ENCODE measurements at regions not wholly inside any gene's neighbourhood (a gene's known extent, or its start where the extent isn't known, plus 50 kb on each side); places are given as distances from the start of the nearest gene placed in this dataset.

DNA sequence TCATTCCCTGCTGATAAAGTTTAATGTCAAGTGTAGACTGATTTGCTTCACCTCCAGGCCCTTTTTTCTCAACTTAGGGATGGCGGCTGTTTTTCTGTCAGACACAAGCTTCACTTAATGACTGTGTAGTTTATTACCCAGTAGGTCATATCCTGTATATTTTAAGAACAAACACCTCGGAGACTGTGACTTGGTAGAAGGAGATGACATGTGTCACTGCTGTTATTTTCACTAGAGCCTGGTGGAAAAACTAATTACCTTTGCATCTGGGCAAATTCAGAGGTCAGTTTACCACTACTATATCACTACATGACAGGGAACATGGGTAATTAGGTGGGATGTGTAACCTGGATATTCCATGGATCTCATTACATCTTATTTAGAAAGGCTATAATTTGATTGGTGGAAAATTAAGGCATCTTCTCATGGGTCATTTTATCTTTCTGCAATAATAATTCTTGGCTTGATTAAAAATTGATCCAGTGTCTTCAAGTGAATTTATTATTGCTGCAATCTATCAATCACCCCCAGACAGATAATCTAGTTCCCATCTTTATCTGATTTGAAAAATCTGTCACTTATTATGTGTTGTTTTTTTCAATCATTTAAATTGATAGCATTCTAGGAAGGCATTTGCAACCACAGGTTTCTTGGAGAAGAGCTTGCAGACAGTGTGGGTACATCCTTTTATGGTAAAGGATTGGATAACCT is 353.8 kb upstream of the SPRED2 start:
- Histone ChIP-seq H3K36me3 (ENCODE audit: control insufficient read depth in 2 of 2, insufficient read depth in 1 of 2, low read length in 2 of 2) (no peaks in the 10 kb centered on the region), H3K9me3 (ENCODE audit: control insufficient read depth, insufficient read depth, low read depth, low read length) (no peaks in the 10 kb centered on the region), H3K4me3 (ENCODE audit: low read depth, low read length) (no peak overlapping the region), H3K4me1 (ENCODE audit: control insufficient read depth, insufficient read depth, low read length) (no peaks in the 10 kb centered on the region), H3K27ac (ENCODE audit: extremely low read depth, low read depth, low read length) (no peak overlapping the region)
- ChIA-PET CTCF (interaction anchor here (1.1 to 2.2 kb wide), 2 partner anchors 15 to 146 kb away, joined by 4 to 8 read pairs; no protein-coding TSS in a partner anchor), POLR2A (no interaction called here)
- TF ChIP-seq ZFP41 (tag by site-specific recombination; IDR thresholded peaks at IDR 0.05; ENCODE audit: borderline replicate concordance): no peak
- TF ChIP-seq, protein P1, sequence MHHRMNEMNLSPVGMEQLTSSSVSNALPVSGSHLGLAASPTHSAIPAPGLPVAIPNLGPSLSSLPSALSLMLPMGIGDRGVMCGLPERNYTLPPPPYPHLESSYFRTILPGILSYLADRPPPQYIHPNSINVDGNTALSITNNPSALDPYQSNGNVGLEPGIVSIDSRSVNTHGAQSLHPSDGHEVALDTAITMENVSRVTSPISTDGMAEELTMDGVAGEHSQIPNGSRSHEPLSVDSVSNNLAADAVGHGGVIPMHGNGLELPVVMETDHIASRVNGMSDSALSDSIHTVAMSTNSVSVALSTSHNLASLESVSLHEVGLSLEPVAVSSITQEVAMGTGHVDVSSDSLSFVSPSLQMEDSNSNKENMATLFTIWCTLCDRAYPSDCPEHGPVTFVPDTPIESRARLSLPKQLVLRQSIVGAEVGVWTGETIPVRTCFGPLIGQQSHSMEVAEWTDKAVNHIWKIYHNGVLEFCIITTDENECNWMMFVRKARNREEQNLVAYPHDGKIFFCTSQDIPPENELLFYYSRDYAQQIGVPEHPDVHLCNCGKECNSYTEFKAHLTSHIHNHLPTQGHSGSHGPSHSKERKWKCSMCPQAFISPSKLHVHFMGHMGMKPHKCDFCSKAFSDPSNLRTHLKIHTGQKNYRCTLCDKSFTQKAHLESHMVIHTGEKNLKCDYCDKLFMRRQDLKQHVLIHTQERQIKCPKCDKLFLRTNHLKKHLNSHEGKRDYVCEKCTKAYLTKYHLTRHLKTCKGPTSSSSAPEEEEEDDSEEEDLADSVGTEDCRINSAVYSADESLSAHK (tag by site-specific recombination; IDR thresholded peaks at IDR 0.05): no peak
- TF ChIP-seq, protein P2, sequence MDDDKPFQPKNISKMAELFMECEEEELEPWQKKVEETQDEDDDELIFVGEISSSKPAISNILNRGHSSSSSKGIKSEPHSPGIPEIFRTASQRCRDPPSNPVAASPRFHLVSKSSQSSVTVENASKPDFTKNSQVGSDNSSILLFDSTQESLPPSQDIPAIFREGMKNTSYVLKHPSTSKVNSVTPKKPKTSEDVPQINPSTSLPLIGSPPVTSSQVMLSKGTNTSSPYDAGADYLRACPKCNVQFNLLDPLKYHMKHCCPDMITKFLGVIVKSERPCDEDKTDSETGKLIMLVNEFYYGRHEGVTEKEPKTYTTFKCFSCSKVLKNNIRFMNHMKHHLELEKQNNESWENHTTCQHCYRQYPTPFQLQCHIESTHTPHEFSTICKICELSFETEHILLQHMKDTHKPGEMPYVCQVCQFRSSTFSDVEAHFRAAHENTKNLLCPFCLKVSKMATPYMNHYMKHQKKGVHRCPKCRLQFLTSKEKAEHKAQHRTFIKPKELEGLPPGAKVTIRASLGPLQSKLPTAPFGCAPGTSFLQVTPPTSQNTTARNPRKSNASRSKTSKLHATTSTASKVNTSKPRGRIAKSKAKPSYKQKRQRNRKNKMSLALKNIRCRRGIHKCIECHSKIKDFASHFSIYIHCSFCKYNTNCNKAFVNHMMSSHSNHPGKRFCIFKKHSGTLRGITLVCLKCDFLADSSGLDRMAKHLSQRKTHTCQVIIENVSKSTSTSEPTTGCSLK (tag by site-specific recombination; IDR thresholded peaks at IDR 0.05): no peak
- TF ChIP-seq ZNF621 (tag by site-specific recombination; IDR thresholded peaks at IDR 0.05): no peak
- no peak for TF ChIP-seq ZFP37 (tag by site-specific recombination; IDR thresholded peaks at IDR 0.05)
- no peak for TF ChIP-seq ZNF211 (tag by site-specific recombination; IDR thresholded peaks at IDR 0.05; ENCODE audit: low read depth)
- no peak for TF ChIP-seq REPIN1 (tag by site-specific recombination; IDR thresholded peaks at IDR 0.05; ENCODE audit: low read depth)
- TF ChIP-seq, protein P3, sequence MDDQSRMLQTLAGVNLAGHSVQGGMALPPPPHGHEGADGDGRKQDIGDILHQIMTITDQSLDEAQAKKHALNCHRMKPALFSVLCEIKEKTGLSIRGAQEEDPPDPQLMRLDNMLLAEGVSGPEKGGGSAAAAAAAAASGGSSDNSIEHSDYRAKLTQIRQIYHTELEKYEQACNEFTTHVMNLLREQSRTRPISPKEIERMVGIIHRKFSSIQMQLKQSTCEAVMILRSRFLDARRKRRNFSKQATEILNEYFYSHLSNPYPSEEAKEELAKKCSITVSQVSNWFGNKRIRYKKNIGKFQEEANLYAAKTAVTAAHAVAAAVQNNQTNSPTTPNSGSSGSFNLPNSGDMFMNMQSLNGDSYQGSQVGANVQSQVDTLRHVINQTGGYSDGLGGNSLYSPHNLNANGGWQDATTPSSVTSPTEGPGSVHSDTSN (CRISPR knock-in tag; IDR thresholded peaks at IDR 0.05): no peak
- TF ChIP-seq ZFP3 (tag by site-specific recombination; IDR thresholded peaks at IDR 0.05; ENCODE audit: low read depth): no peak
- no peak for TF ChIP-seq ZNF843 (tag by site-specific recombination; IDR thresholded peaks at IDR 0.05)
- TF ChIP-seq GLIS1 (tag by site-specific recombination; IDR thresholded peaks at IDR 0.05): no peak
- TF ChIP-seq ZNF555 (tag by site-specific recombination; conservative IDR thresholded peaks at IDR 0.05): no peak
- no peak for TF ChIP-seq ZNF558 (tag by site-specific recombination; IDR thresholded peaks at IDR 0.05)
- TF ChIP-seq ZNF654 (tag by site-specific recombination; IDR thresholded peaks at IDR 0.05; ENCODE audit: low read depth): no peak
- TF ChIP-seq HOXA7 (CRISPR knock-in tag; IDR thresholded peaks at IDR 0.05; ENCODE audit: borderline replicate concordance): no peak
- TF ChIP-seq ZNF146 (tag by site-specific recombination; IDR thresholded peaks at IDR 0.05): no peak
- no peak for TF ChIP-seq ZNF248 (tag by site-specific recombination; IDR thresholded peaks at IDR 0.05)
- TF ChIP-seq ZNF670 (tag by site-specific recombination; IDR thresholded peaks at IDR 0.05; ENCODE audit: low read depth): no peak
- TF ChIP-seq BCL11A (tag by site-specific recombination; IDR thresholded peaks at IDR 0.05; ENCODE audit: low read depth): no peak
- TF ChIP-seq, protein P4, sequence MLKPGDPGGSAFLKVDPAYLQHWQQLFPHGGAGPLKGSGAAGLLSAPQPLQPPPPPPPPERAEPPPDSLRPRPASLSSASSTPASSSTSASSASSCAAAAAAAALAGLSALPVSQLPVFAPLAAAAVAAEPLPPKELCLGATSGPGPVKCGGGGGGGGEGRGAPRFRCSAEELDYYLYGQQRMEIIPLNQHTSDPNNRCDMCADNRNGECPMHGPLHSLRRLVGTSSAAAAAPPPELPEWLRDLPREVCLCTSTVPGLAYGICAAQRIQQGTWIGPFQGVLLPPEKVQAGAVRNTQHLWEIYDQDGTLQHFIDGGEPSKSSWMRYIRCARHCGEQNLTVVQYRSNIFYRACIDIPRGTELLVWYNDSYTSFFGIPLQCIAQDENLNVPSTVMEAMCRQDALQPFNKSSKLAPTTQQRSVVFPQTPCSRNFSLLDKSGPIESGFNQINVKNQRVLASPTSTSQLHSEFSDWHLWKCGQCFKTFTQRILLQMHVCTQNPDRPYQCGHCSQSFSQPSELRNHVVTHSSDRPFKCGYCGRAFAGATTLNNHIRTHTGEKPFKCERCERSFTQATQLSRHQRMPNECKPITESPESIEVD (tag by site-specific recombination; IDR thresholded peaks at IDR 0.05): no peak
